Astrocyte of the cerebellum (primary cell): ENCODE measurements at regions not wholly inside any gene's neighbourhood (a gene's known extent, or its start where the extent isn't known, plus 50 kb on each side); places are given as distances from the start of the nearest gene placed in this dataset.

ENCODE experiments used
- DNase-seq: peaks from one replicate; pipeline ENCODE4 v3.0.0-alpha.2; 2011; ENCODE audit warnings: low read depth
- H3K4me3 ChIP-seq: 2 replicates; pipeline ENCODE4 v1.5.1; 2011; ENCODE audit warnings: mild to moderate bottlenecking, low read depth, low read length, moderate library complexity
- in situ Hi-C: cut with HindIII; loops from 2 replicates; pipeline ENCODE4 v1.10.0; 2017; ENCODE audit warnings: low sequenced_read_pairs
- TF ChIP-seq, protein P1 (sequence below): IDR thresholded peaks from 2 replicates; pipeline ENCODE4 v1.5.1; 2012; ENCODE audit warnings: low read length, low read depth, moderate library complexity, mild to moderate bottlenecking; ENCODE audit errors: missing control alignments

DNA sequence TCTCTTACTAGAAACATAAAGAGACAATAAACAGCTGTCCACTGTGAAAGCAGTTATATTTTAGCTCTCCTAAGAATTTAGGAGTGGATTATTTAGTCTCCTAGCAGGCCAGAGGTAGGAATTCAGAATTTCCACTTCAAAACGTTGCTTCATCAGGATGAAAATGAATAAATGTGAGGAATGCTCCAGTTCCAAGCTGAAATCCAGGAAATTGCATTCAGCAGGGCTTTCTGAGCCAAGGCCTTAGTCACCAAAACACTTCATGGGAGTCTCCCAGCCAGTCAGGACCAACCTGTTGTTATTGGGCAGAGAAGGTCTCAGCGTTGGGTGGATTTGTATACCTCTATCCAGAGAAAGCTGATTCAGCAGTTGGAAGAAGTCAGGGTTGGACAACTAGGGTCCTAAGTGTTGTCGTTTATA lies 1040.3 kb downstream of the TLE1 start:
- DNase-seq = peak; percentile 86
- in situ Hi-C loops = no loop called here
- TF ChIP-seq, protein P1, sequence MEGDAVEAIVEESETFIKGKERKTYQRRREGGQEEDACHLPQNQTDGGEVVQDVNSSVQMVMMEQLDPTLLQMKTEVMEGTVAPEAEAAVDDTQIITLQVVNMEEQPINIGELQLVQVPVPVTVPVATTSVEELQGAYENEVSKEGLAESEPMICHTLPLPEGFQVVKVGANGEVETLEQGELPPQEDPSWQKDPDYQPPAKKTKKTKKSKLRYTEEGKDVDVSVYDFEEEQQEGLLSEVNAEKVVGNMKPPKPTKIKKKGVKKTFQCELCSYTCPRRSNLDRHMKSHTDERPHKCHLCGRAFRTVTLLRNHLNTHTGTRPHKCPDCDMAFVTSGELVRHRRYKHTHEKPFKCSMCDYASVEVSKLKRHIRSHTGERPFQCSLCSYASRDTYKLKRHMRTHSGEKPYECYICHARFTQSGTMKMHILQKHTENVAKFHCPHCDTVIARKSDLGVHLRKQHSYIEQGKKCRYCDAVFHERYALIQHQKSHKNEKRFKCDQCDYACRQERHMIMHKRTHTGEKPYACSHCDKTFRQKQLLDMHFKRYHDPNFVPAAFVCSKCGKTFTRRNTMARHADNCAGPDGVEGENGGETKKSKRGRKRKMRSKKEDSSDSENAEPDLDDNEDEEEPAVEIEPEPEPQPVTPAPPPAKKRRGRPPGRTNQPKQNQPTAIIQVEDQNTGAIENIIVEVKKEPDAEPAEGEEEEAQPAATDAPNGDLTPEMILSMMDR = no peak
- H3K4me3 ChIP-seq = no peak overlapping the region

DNA sequence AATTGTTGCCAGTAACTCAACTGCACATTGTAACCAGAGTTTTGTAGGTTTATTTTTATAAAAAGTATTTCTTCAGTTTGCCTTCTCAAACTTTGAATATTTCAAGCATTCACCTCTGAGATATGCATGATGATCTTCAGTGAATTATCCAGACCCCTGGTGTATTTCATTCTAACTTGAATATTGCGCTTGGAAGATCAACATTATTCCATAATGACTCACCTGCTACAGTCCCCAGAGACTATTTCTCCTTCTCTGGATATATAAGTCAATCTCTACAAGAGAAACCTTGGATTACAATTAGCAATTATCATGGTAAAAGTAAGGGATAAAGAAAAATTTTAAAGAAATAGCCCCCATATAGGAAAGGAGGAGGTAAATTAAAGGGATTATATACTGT lies 1041.0 kb downstream of the TLE1 start:
- in situ Hi-C loops = no loop called here
- TF ChIP-seq, protein P1 = no peak
- no peak overlapping the region for H3K4me3 ChIP-seq
- peak; percentile 55 for DNase-seq

DNA sequence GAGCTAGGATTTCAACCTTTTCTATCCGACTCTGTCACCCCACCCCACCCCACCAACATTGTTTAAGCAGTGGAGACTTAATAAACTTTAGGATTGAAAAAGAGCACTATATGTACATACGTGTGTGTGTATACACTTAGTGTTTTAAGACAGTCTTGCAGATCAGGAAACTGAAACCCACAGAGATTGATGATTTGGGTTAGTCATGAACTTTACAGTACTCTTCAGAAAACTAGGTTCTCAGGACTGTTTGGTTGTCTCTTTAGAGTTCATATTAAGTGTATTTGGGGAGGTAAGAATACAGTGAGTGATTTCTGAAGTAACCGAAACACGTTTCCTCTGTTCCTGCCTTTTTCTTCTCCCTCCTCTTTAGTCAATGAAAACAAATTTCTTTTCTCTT lies 1043.1 kb downstream of the TLE1 start:
- DNase-seq = no peak
- TF ChIP-seq, protein P1 = no peak
- no peak overlapping the region for H3K4me3 ChIP-seq
- in situ Hi-C loops = no loop called here

DNA sequence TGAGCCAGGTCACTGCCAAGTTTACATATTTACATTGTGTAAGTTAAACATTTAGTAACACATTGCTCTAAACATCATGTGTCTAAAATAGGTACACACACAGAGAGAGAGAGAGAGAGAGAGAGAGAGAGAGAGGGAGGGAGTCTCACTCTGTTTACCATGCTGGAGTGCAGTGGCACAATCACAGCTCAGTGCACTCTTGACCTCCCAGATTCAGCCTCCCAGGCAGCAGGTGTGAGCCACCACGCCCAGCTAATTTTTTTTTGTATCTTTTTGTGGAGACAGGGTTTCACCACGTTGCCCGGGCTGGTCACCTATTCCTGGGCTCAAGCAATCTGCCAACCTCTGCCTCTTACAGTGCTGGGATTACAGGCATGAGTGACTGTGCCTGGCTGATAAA lies 1045.3 kb downstream of the TLE1 start:
- DNase-seq = no peak
- TF ChIP-seq, protein P1 = no peak
- H3K4me3 ChIP-seq = no peak overlapping the region
- in situ Hi-C loops = no loop called here

DNA sequence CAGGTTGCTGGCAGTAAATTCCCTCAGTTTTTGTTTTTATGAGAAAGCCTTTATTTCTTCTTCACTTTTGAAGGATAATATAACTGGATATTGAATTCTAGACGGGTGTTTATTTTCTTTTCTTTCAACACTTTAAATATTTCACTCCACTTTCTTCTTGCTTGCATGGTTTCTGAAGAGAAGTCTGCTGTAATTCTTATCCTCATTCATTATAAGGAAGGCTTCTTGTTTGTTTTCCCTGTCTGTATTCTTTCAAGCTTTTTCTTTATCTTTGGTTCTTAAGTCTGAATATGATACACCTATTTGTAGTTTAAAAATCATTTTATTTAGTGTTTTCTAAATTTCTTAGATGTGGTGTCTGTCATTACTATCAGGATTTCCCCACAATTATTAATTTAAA lies 1054.3 kb downstream of the TLE1 start:
- in situ Hi-C loops = loop anchor here (5.0 kb wide), 1 partner anchor 52 kb away; no protein-coding TSS in a partner anchor
- H3K4me3 ChIP-seq = no peak overlapping the region
- TF ChIP-seq, protein P1 = no peak

DNA sequence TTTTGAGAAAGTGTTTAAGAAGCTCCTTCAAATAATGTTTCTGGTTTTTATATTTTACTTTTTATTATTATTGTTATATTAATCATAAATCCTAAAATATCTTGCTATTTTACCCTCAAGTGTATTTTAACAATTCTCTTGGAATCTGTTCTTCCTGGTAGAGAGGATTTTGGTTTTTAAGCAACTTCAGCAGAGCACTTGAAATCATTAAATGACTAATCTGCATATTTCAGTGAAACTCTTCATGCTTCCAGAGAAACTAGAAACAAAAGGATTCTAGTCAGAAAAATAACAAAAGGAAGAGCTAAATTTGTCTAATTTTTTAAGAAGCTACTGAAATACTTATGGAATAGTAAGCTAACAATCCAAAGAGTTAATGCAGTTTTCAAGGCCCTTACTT lies 1057.3 kb downstream of the TLE1 start:
- in situ Hi-C loops = no loop called here

More for the DNA sequence above, 1054.3 kb downstream of the TLE1 start:
- no peak for DNase-seq

More for the DNA sequence above, 1057.3 kb downstream of the TLE1 start:
- no peak for DNase-seq
- TF ChIP-seq, protein P1 = no peak
- no peak overlapping the region for H3K4me3 ChIP-seq
